ENCODE measurements at regions not wholly inside any gene's neighbourhood (a gene's known extent, or its start where the extent isn't known, plus 50 kb on each side); places are given as distances from the start of the nearest gene placed in this dataset.
"Not testable (repeated sequence)": the region's sequence is repeated elsewhere in the genome, so short reads cannot be mapped to it uniquely, and the experiment has no call there.

DNA sequence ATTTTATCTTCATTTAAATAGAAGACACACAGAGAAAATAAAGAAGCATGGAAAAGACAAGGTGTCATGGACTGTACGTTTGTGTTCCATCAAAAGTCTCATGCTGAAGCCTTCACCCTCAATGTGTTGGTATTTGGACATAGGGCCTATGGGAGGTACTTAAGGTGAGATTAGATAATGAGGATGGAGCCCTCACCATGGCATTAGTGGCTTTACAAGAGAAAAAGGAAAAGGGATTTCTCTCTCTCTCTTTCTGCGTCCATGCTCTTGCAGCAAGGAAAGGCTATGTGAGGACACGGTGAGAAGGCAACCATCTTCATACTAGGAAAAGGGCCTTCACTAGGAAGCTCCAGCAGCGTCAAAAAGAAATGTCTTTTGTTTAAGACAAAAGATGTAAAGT is 797.0 kb upstream of the CDH10 start:
- Mint-ChIP-seq H3K36me3 (ENCODE audit: low read depth) (no peaks in the 10 kb centered on the region), H3K9me3 (peaks cover 28% of the 10 kb centered on the region), H3K27me3 (ENCODE audit: insufficient read depth) (no peaks in the 10 kb centered on the region), H3K4me3 (no peak overlapping the region), H3K4me1 (ENCODE audit: low read depth) (no peaks in the 10 kb centered on the region), H3K27ac (no peak overlapping the region)
- intact Hi-C loops (cut with micrococcal nuclease): no loop called here
- DNase-seq (ENCODE audit: low spot score): no peak

DNA sequence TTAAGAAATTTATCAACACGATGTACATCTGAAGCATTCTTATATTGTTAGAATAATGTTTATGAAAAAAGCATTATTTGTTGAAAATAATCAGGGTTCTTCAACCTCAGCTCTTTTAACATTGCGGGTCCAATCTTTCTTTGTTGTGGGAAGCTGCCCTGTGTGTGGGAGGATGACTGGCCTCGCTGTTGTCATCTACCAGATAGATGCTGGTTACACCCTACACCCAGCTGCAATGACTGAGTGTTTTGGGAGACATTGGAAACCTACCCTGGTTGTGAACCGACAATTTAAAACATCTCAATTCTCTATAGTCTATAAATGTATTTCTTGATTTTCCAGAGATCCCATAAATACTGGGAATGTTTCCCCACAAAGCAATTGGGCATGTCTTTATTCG is 794.2 kb upstream of the CDH10 start:
- Mint-ChIP-seq H3K4me1 (ENCODE audit: low read depth) (no peaks in the 10 kb centered on the region), H3K9me3 (peaks cover 13% of the 10 kb centered on the region), H3K36me3 (ENCODE audit: low read depth) (no peaks in the 10 kb centered on the region), H3K27me3 (ENCODE audit: insufficient read depth) (no peaks in the 10 kb centered on the region), H3K4me3 (no peak overlapping the region), H3K27ac (no peak overlapping the region)
- intact Hi-C loops (cut with micrococcal nuclease): no loop called here
- DNase-seq (ENCODE audit: low spot score): no peak

DNA sequence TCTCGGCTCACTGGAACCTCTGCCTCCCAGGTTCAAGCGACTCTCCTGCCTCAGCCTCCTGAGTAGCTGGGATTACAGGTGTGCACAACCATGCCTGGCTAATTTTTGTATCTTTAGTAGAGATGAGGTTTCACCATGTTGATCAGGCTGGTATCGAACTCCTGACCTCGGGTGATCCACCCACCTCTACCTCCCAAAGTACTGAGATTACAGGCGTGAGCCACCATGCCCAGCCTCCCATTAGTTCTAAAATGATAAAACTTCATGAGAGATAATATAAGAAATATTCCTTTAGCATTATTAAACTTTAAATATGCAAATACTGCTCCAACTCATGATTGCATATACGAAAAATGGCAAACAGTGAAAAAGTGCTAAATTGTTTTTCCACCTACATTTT is 793.6 kb upstream of the CDH10 start:
- DNase-seq (ENCODE audit: low spot score); H3K4me3 Mint-ChIP-seq; H3K27me3 Mint-ChIP-seq (ENCODE audit: insufficient read depth); H3K36me3 Mint-ChIP-seq (ENCODE audit: low read depth); intact Hi-C loops (cut with micrococcal nuclease); H3K27ac Mint-ChIP-seq; H3K4me1 Mint-ChIP-seq (ENCODE audit: low read depth): not testable (repeated sequence)
- H3K9me3 Mint-ChIP-seq: peaks cover 13% of the 10 kb centered on the region

DNA sequence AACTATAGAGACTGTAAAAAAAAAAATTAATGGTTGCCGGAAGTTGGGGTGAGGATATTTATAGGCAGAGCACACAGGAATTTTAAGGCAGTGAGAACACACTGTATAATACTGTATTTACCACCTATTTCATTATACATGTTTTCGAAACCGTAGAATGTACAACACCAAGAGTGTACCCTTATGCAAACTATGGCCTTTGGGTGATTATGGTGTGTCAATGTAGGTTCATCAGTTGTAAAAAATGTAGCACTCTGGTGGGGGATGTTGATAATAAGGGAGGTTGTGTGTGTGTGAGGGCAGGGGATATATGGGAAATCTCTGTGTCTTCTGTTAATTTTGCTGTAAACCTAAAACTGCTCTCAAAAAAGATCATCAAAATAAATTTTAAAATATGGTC is 791.7 kb upstream of the CDH10 start:
- no peaks in the 10 kb centered on the region for H3K4me1 Mint-ChIP-seq (ENCODE audit: low read depth)
- peaks cover 13% of the 10 kb centered on the region for H3K9me3 Mint-ChIP-seq
- no peak overlapping the region for H3K4me3 Mint-ChIP-seq
- no peaks in the 10 kb centered on the region for H3K27me3 Mint-ChIP-seq (ENCODE audit: insufficient read depth)
- H3K27ac Mint-ChIP-seq: no peak overlapping the region
- intact Hi-C loops (cut with micrococcal nuclease): no loop called here
- no peaks in the 10 kb centered on the region for H3K36me3 Mint-ChIP-seq (ENCODE audit: low read depth)
- DNase-seq (ENCODE audit: low spot score): no peak

DNA sequence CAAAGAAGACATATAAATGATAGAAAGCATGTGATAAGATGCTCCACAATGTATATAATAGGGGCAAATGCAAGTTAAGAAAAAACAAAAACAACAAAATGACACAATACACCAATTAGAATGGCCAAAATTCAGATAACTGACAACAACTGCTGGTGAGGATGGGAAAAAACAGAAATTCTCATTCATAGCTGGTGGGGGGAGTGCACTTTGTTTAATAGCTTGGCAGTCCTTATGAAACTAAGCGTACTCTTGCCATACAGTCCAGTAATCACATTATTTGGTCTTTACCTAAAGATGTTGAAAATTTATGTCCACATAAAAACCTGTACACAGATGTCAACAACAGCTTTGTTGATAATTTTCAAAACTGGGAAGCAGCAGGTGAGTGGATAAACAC is 791.1 kb upstream of the CDH10 start:
- intact Hi-C loops (cut with micrococcal nuclease): no loop called here
- H3K4me3 Mint-ChIP-seq: no peak overlapping the region
- H3K27ac Mint-ChIP-seq: no peak overlapping the region
- no peaks in the 10 kb centered on the region for H3K27me3 Mint-ChIP-seq (ENCODE audit: insufficient read depth)
- no peak for DNase-seq (ENCODE audit: low spot score)
- peaks cover 13% of the 10 kb centered on the region for H3K9me3 Mint-ChIP-seq
- H3K4me1 Mint-ChIP-seq (ENCODE audit: low read depth): no peaks in the 10 kb centered on the region
- H3K36me3 Mint-ChIP-seq (ENCODE audit: low read depth): no peaks in the 10 kb centered on the region

DNA sequence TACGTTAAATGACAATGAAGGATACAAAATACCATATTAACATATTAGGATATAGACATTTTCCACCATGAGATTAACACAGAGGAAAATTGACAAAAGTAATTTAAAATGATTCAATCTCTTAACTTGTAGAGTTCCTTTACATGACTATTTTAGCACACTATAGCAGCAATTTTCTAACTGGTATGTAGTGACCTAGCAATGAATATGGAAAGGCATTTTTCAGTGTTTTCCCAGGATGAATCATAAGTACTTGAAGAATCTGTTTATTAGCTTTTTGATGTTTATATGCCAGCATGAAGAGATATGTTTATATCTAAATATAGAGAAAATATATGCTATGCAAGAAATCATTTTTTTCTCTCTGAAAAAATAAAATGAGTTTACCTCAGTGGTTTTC is 782.5 kb upstream of the CDH10 start:
- DNase-seq (ENCODE audit: low spot score): no peak
- H3K9me3 Mint-ChIP-seq: no peaks in the 10 kb centered on the region
- H3K36me3 Mint-ChIP-seq (ENCODE audit: low read depth): no peaks in the 10 kb centered on the region
- intact Hi-C loops (cut with micrococcal nuclease): loop anchor here (5.0 kb wide), 1 partner anchor 205 kb away; no protein-coding TSS in a partner anchor
- H3K27ac Mint-ChIP-seq: no peak overlapping the region
- no peaks in the 10 kb centered on the region for H3K4me1 Mint-ChIP-seq (ENCODE audit: low read depth)
- no peak overlapping the region for H3K4me3 Mint-ChIP-seq
- H3K27me3 Mint-ChIP-seq (ENCODE audit: insufficient read depth): no peaks in the 10 kb centered on the region

GRCh38 chr5:25423271-25423670 is 778.5 kb upstream of the CDH10 start:
- intact Hi-C loops (cut with micrococcal nuclease): no loop called here
- no peak overlapping the region for H3K4me3 Mint-ChIP-seq
- no peak overlapping the region for H3K27ac Mint-ChIP-seq
- no peak for DNase-seq (ENCODE audit: low spot score)
- H3K9me3 Mint-ChIP-seq: no peaks in the 10 kb centered on the region
- no peaks in the 10 kb centered on the region for H3K36me3 Mint-ChIP-seq (ENCODE audit: low read depth)
- no peaks in the 10 kb centered on the region for H3K27me3 Mint-ChIP-seq (ENCODE audit: insufficient read depth)
- no peaks in the 10 kb centered on the region for H3K4me1 Mint-ChIP-seq (ENCODE audit: low read depth)

- Mint-ChIP-seq H3K27ac (no peak overlapping the region), H3K9me3 (peaks cover 4% of the 10 kb centered on the region), H3K4me3 (no peak overlapping the region), H3K27me3 (ENCODE audit: insufficient read depth) (no peaks in the 10 kb centered on the region), H3K36me3 (ENCODE audit: low read depth) (no peaks in the 10 kb centered on the region), H3K4me1 (ENCODE audit: low read depth) (no peaks in the 10 kb centered on the region)
- intact Hi-C loops (cut with micrococcal nuclease): no loop called here
- no peak for DNase-seq (ENCODE audit: low spot score)
These were observed 774.9 kb upstream of the CDH10 start for GRCh38 chr5:25419684-25420083.

DNA sequence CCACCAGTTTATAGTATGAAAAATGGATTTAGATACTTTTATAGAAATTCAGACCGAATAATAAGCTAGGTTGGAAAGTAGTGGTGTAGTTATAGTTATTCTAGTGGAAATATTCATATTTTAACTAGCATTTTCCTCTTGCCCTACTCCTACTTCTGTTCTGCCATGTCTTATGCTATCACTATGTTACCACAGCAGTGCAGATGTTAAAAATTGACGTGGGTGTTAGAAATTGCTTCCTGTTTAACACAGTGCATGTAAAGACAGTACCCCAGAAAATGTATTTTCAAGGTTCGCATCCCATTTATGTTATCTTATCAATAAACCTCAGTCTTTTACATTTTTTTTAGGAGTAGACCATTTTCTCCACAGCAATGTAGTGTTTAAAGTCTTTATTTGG is 774.2 kb upstream of the CDH10 start:
- H3K4me3 Mint-ChIP-seq: no peak overlapping the region
- no peak overlapping the region for H3K27ac Mint-ChIP-seq
- H3K4me1 Mint-ChIP-seq (ENCODE audit: low read depth): no peaks in the 10 kb centered on the region
- intact Hi-C loops (cut with micrococcal nuclease): no loop called here
- H3K9me3 Mint-ChIP-seq: peaks cover 4% of the 10 kb centered on the region
- no peak for DNase-seq (ENCODE audit: low spot score)
- H3K36me3 Mint-ChIP-seq (ENCODE audit: low read depth): no peaks in the 10 kb centered on the region
- H3K27me3 Mint-ChIP-seq (ENCODE audit: insufficient read depth): no peaks in the 10 kb centered on the region

DNA sequence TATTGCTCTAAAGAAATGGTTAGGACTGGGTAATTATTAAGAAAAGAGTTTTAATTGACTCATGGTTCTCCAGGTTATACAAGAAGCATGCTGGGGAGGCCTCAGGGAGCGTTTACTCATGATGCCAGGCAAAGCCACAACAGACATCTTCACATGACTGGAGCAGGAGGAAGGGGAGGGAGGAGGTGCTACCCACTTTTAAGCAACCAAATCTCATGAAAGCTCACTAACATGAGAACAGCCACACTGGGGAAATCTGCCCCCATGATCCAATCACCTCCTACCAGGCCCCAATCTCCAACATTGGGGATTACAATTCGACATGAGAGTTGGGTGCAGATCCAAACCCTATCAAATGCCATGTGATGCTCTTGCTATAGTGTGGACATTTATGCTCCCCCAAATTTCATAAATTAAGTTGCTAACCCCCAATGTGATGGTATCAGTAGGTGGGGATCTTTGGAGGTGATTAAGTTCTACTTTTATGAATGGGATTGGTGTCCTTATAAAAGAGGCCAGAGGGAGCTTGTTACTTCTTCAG is 773.6 kb upstream of the CDH10 start:
- intact Hi-C loops (cut with micrococcal nuclease): no loop called here
- no peaks in the 10 kb centered on the region for H3K4me1 Mint-ChIP-seq (ENCODE audit: low read depth)
- H3K27me3 Mint-ChIP-seq (ENCODE audit: insufficient read depth): no peaks in the 10 kb centered on the region
- peaks cover 4% of the 10 kb centered on the region for H3K9me3 Mint-ChIP-seq
- H3K36me3 Mint-ChIP-seq (ENCODE audit: low read depth): no peaks in the 10 kb centered on the region
- no peak overlapping the region for H3K27ac Mint-ChIP-seq
- DNase-seq (ENCODE audit: low spot score): no peak
- H3K4me3 Mint-ChIP-seq: no peak overlapping the region

GRCh38 chr5:25416960-25417359 is 772.2 kb upstream of the CDH10 start:
- peaks cover 10% of the 10 kb centered on the region for H3K9me3 Mint-ChIP-seq
- H3K36me3 Mint-ChIP-seq (ENCODE audit: low read depth): no peaks in the 10 kb centered on the region
- no peaks in the 10 kb centered on the region for H3K27me3 Mint-ChIP-seq (ENCODE audit: insufficient read depth)
- intact Hi-C loops (cut with micrococcal nuclease): no loop called here
- H3K4me3 Mint-ChIP-seq: no peak overlapping the region
- no peak overlapping the region for H3K27ac Mint-ChIP-seq
- DNase-seq (ENCODE audit: low spot score): no peak
- H3K4me1 Mint-ChIP-seq (ENCODE audit: low read depth): no peaks in the 10 kb centered on the region

- no peak for DNase-seq (ENCODE audit: low spot score)
- intact Hi-C loops (cut with micrococcal nuclease): no loop called here
- H3K4me3 Mint-ChIP-seq: no peak overlapping the region
- no peaks in the 10 kb centered on the region for H3K36me3 Mint-ChIP-seq (ENCODE audit: low read depth)
- H3K27me3 Mint-ChIP-seq (ENCODE audit: insufficient read depth): no peaks in the 10 kb centered on the region
- peaks cover 15% of the 10 kb centered on the region for H3K9me3 Mint-ChIP-seq
- H3K27ac Mint-ChIP-seq: no peak overlapping the region
- H3K4me1 Mint-ChIP-seq (ENCODE audit: low read depth): no peaks in the 10 kb centered on the region
These were observed 771.2 kb upstream of the CDH10 start for GRCh38 chr5:25415970-25416369.

GRCh38 chr5:25414742-25415141 is 770.0 kb upstream of the CDH10 start:
- DNase-seq (ENCODE audit: low spot score): no peak
- Mint-ChIP-seq H3K4me1 (ENCODE audit: low read depth) (no peaks in the 10 kb centered on the region), H3K36me3 (ENCODE audit: low read depth) (no peaks in the 10 kb centered on the region), H3K4me3 (no peak overlapping the region), H3K27me3 (ENCODE audit: insufficient read depth) (no peaks in the 10 kb centered on the region), H3K27ac (no peak overlapping the region), H3K9me3 (peaks cover 15% of the 10 kb centered on the region)
- intact Hi-C loops (cut with micrococcal nuclease): no loop called here

- H3K36me3 Mint-ChIP-seq (ENCODE audit: low read depth): no peaks in the 10 kb centered on the region
- peaks cover 26% of the 10 kb centered on the region for H3K9me3 Mint-ChIP-seq
- intact Hi-C loops (cut with micrococcal nuclease): no loop called here
- no peak overlapping the region for H3K4me3 Mint-ChIP-seq
- no peaks in the 10 kb centered on the region for H3K4me1 Mint-ChIP-seq (ENCODE audit: low read depth)
- DNase-seq (ENCODE audit: low spot score): no peak
- no peaks in the 10 kb centered on the region for H3K27me3 Mint-ChIP-seq (ENCODE audit: insufficient read depth)
- H3K27ac Mint-ChIP-seq: no peak overlapping the region
These were observed 767.4 kb upstream of the CDH10 start for GRCh38 chr5:25412116-25412661.

Data from activated T-helper 1 cell treated with anti-CD3 and anti-CD28 coated beads, Interleukin-12 subunit alpha, Interleukin-12 subunit beta, Interleukin-2, Interleukin-4 antibody, amounts not matched to agents 30 ng/mL and 10 ng/mL and 1 ng/mL, durations not matched to agents 14 hours and 24 hours and 36 hours (primary cell).